ENCODE measurements at regions not wholly inside any gene's neighbourhood (a gene's known extent, or its start where the extent isn't known, plus 50 kb on each side); places are given as distances from the start of the nearest gene placed in this dataset.

GRCh38 chr2:35530615-35531135, 824.9 kb upstream of the CRIM1 start:
- no peak for TF ChIP-seq CTCF (IDR thresholded peaks at IDR 0.05)
- TF ChIP-seq POLR2A (IDR thresholded peaks at IDR 0.05), result no peak
- TF ChIP-seq POLR2AphosphoS5 (IDR thresholded peaks at IDR 0.05), result no peak

Measured in prostate gland (tissue), 2 donors.